Testis (tissue), 2 donors: ENCODE measurements at regions not wholly inside any gene's neighbourhood (a gene's known extent, or its start where the extent isn't known, plus 50 kb on each side); places are given as distances from the start of the nearest gene placed in this dataset.

Experiments
- DNase-seq: peaks from one replicate; pipeline ENCODE4 v3.0.0-alpha.2; 2019
- H3K27ac ChIP-seq, 2 donors: fragments of 200-600 bp; sonication (generic); one replicate each; pipeline ENCODE4 v1.5.1; 2019
- H3K27me3 ChIP-seq: fragments of 200-600 bp; sonication (generic); one replicate; pipeline ENCODE4 v1.5.1; 2019
- H3K36me3 ChIP-seq: fragments of 200-600 bp; sonication (generic); one replicate; pipeline ENCODE4 v1.5.1; 2017; ENCODE audit warnings: low read depth; ENCODE audit errors: missing control alignments
- H3K4me1 ChIP-seq: fragments of 200-600 bp; sonication (generic); one replicate; pipeline ENCODE4 v1.5.1; 2019
- H3K4me3 ChIP-seq, 2 donors: fragments of 200-600 bp; sonication (generic); one replicate each; pipeline ENCODE4 v1.5.1; 2017 to 2019
- H3K9me3 ChIP-seq: fragments of 200-600 bp; sonication (generic); one replicate; pipeline ENCODE4 v1.5.1; 2017
- CTCF ChIP-seq, 3 experiments: fragments of 450-650 bp in 2 of 3; fragments of 200-600 bp in 1 of 3; sonication (generic) in 1 of 3; IDR thresholded peaks; one replicate each; pipeline ENCODE4 v1.5.1; 2016 to 2019; ENCODE audit warnings: antibody characterized with exemption in 3 of 3, mild to moderate bottlenecking in 2 of 3, moderate library complexity in 1 of 3
- POLR2A ChIP-seq: fragments of 450-650 bp; IDR thresholded peaks from one replicate; pipeline ENCODE4 v1.6.1; 2017; ENCODE audit warnings: antibody characterized with exemption, mild to moderate bottlenecking, moderate library complexity
- WGBS, 2 donors: methylation state at CpG; one replicate each; pipeline ENCODE4 v1.1.5; 2018; 5-methylcytosine and 5-hydroxymethylcytosine counted together
- intact Hi-C: fragments of 100-400 bp; cut with DNase I; formaldehyde crosslinking; loops from one replicate; pipeline ENCODE4 v1.15.1; 2023; ENCODE audit warnings: low total_unique reads

GRCh38 chr16:35746281-35746962, 2287.0 kb downstream of the TP53TG3F start:
- DNase-seq, result no peak
- Histone ChIP-seq H3K9me3 (no peaks in the 10 kb centered on the region), H3K36me3 (no peaks in the 10 kb centered on the region), H3K27ac (no peak overlapping the region), H3K4me1 (no peaks in the 10 kb centered on the region), H3K27me3 (no peaks in the 10 kb centered on the region), H3K4me3 (no peak overlapping the region)
- TF ChIP-seq CTCF (IDR thresholded peaks at IDR 0.05) (no peak), POLR2A (no peak)
- intact Hi-C loops, result no loop called here
- WGBS, 2 donors, result 71 to 79% methylated on average over 13 to 17 of the region's 17 CpGs

- Histone ChIP-seq H3K27ac (no peak overlapping the region), H3K4me1 (no peaks in the 10 kb centered on the region), H3K4me3 (no peak overlapping the region), H3K27me3 (no peaks in the 10 kb centered on the region), H3K9me3 (no peaks in the 10 kb centered on the region), H3K36me3 (no peaks in the 10 kb centered on the region)
- 70 to 78% methylated on average over 16 to 18 of the region's 18 CpGs for WGBS, 2 donors
- TF ChIP-seq CTCF (IDR thresholded peaks at IDR 0.05) (no peak), POLR2A (no peak)
- no peak for DNase-seq
- intact Hi-C loops, result no loop called here
Measured at GRCh38 chr16:35746963-35747657, 2287.7 kb downstream of the TP53TG3F start.

GRCh38 chr16:35747658-35748455, 2288.4 kb downstream of the TP53TG3F start:
- H3K36me3 ChIP-seq, result no peaks in the 10 kb centered on the region
- intact Hi-C loops, result no loop called here
- DNase-seq, result no peak
- TF ChIP-seq CTCF (IDR thresholded peaks at IDR 0.05), result no peak
- TF ChIP-seq POLR2A, result no peak
- H3K27me3 ChIP-seq, result no peaks in the 10 kb centered on the region
- H3K9me3 ChIP-seq, result no peaks in the 10 kb centered on the region
- no peaks in the 10 kb centered on the region for H3K4me1 ChIP-seq
- no peak overlapping the region for H3K27ac ChIP-seq
- 68 to 74% methylated on average over 13 to 17 of the region's 17 CpGs for WGBS, 2 donors
- no peak overlapping the region for H3K4me3 ChIP-seq

GRCh38 chr16:35748621-35749252, 2289.3 kb downstream of the TP53TG3F start:
- no peak overlapping the region for H3K4me3 ChIP-seq
- no peak for DNase-seq
- intact Hi-C loops, result no loop called here
- no peaks in the 10 kb centered on the region for H3K9me3 ChIP-seq
- TF ChIP-seq POLR2A (no peak), CTCF (IDR thresholded peaks at IDR 0.05) (no peak)
- no peak overlapping the region for H3K27ac ChIP-seq
- H3K4me1 ChIP-seq, result no peaks in the 10 kb centered on the region
- no peaks in the 10 kb centered on the region for H3K36me3 ChIP-seq
- no peaks in the 10 kb centered on the region for H3K27me3 ChIP-seq
- 58 to 68% methylated on average over 20 to 24 of the region's 24 CpGs for WGBS, 2 donors
